GM18907 (cell line): ENCODE measurements at regions not wholly inside any gene's neighbourhood (a gene's known extent, or its start where the extent isn't known, plus 50 kb on each side); places are given as distances from the start of the nearest gene placed in this dataset.
A peak's percentile ranks its signal among the peaks of the same experiment; 100 is the strongest.
"Not testable (repeated sequence)": the region's sequence is repeated elsewhere in the genome, so short reads cannot be mapped to it uniquely, and the experiment has no call there.

ENCODE experiments used
- ATAC-seq: cut with Tn5 transposase; IDR thresholded peaks from one replicate; pipeline ENCODE4 v1.9.1; 2021; ENCODE audit warnings: mild to moderate bottlenecking, moderate library complexity; ENCODE audit not compliant: unreplicated experiment

- ATAC-seq = peak; percentile 94
Measured at GRCh38 chr3:103134023-103134724, 699.4 kb downstream of the ZPLD1 start.

GRCh38 chr3:103136621-103137020, 701.8 kb downstream of the ZPLD1 start:
- ATAC-seq = no peak

GRCh38 chr3:103137830-103138229, 703.0 kb downstream of the ZPLD1 start:
- ATAC-seq = no peak

- no peak for ATAC-seq
Measured at GRCh38 chr3:103158183-103158582, 723.4 kb downstream of the ZPLD1 start.

- no peak for ATAC-seq
Measured at GRCh38 chr3:103166890-103167289, 732.1 kb downstream of the ZPLD1 start.

- ATAC-seq = no peak
Measured at GRCh38 chr3:103167850-103168249, 733.0 kb downstream of the ZPLD1 start.

GRCh38 chr3:103169289-103169688, 734.5 kb downstream of the ZPLD1 start:
- ATAC-seq = no peak

GRCh38 chr3:103170651-103171050, 735.8 kb downstream of the ZPLD1 start:
- ATAC-seq = peak; percentile 82

GRCh38 chr3:103173940-103174339, 739.1 kb downstream of the ZPLD1 start:
- no peak for ATAC-seq

GRCh38 chr3:103181160-103181559, 746.3 kb downstream of the ZPLD1 start:
- ATAC-seq = no peak

- no peak for ATAC-seq
Measured at GRCh38 chr3:103184772-103185171, 750.0 kb downstream of the ZPLD1 start.

- no peak for ATAC-seq
Measured at GRCh38 chr3:103189941-103190340, 755.1 kb downstream of the ZPLD1 start.

GRCh38 chr3:103195216-103195615, 760.4 kb downstream of the ZPLD1 start:
- ATAC-seq = no peak

GRCh38 chr3:103203441-103203840, 768.6 kb downstream of the ZPLD1 start:
- ATAC-seq = no peak

- no peak for ATAC-seq
Measured at GRCh38 chr3:103210583-103210982, 775.8 kb downstream of the ZPLD1 start.

- ATAC-seq = peak; percentile 100
Measured at GRCh38 chr3:103218146-103218545, 783.3 kb downstream of the ZPLD1 start.

GRCh38 chr3:103218793-103219192, 784.0 kb downstream of the ZPLD1 start:
- peak; percentile 17 for ATAC-seq

GRCh38 chr3:103227651-103228050, 792.8 kb downstream of the ZPLD1 start:
- no peak for ATAC-seq

GRCh38 chr3:103247459-103247858, 812.6 kb downstream of the ZPLD1 start:
- ATAC-seq = no peak

GRCh38 chr3:103254827-103255226, 820.0 kb downstream of the ZPLD1 start:
- ATAC-seq = not testable (repeated sequence)

GRCh38 chr3:103269287-103269686, 834.5 kb downstream of the ZPLD1 start:
- ATAC-seq = no peak

GRCh38 chr3:103271575-103271974, 836.8 kb downstream of the ZPLD1 start:
- no peak for ATAC-seq

- ATAC-seq = no peak
Measured at GRCh38 chr3:103295974-103296570, 861.3 kb downstream of the ZPLD1 start.
